ENCODE measurements at regions not wholly inside any gene's neighbourhood (a gene's known extent, or its start where the extent isn't known, plus 50 kb on each side); places are given as distances from the start of the nearest gene placed in this dataset.

DNA sequence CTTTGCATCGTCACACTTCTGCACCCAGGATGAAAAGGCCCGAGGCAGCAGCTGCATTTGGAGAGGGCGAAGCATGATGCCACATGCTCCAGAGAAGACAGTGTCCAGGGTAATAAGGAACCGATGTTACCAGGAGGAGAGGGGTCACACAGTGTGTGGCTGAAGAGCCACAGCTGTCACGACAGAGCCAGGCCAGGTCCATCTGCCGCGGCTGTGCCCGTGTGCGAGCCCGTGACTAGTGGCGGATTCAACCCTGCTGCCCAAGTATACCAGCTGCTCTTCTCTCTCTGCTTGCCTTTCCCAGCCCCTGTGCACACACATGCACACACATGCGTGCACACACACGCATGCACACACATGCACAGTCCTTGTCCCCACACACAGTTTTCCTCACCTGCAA, 1432.5 kb downstream of the BRD1 start:
- ATAC-seq: no peak
- no peaks in the 10 kb centered on the region for H3K79me2 ChIP-seq (ENCODE audit: insufficient read depth, low read length)
- intact Hi-C loops (cut with micrococcal nuclease): no loop called here
- no peaks in the 10 kb centered on the region for H3K36me3 ChIP-seq (ENCODE audit: control insufficient read depth in 1 of 2, insufficient read depth in 2 of 2, low read length in 2 of 2)
- no peaks in the 10 kb centered on the region for H3K4me1 ChIP-seq (ENCODE audit: control insufficient read depth in 1 of 2, insufficient read depth in 2 of 2, low read length in 2 of 2)
- ChIA-PET CTCF (no interaction called here), RAD21 (ENCODE audit: low non-redundant PET in 1 of 2, low total read pairs in 2 of 2, uncharacterized antibody in 2 of 2, unreplicated experiment in 2 of 2) (no interaction called here), POLR2A (no interaction called here)
- TF ChIP-seq FOSL1 (IDR thresholded peaks at IDR 0.05; ENCODE audit: low read depth) (no peak), RAD21 (IDR thresholded peaks at IDR 0.05; ENCODE audit: low read depth) (no peak), SP1 (IDR thresholded peaks at IDR 0.05; ENCODE audit: low read depth) (no peak), EGR1 (IDR thresholded peaks at IDR 0.05; ENCODE audit: low read depth) (no peak), POLR2A (IDR thresholded peaks at IDR 0.05; ENCODE audit: borderline replicate concordance, extremely low read depth, insufficient read depth, insufficient read length) (no peak), YY1 (IDR thresholded peaks at IDR 0.05; ENCODE audit: extremely low read depth, insufficient replicate concordance, low read depth, low read length) (no peak), SIN3A (IDR thresholded peaks at IDR 0.05; ENCODE audit: low read depth) (no peak), CBX3 (IDR thresholded peaks at IDR 0.05; ENCODE audit: low read depth) (no peak), SRF (IDR thresholded peaks at IDR 0.05; ENCODE audit: low read depth) (no peak), CEBPB (IDR thresholded peaks at IDR 0.05; ENCODE audit: low read depth) (no peak), EZH2 (IDR thresholded peaks at IDR 0.05) (no peak), ZNF274 (IDR thresholded peaks at IDR 0.05; ENCODE audit: low read depth, low read length) (no peak), ELF1 (IDR thresholded peaks at IDR 0.05; ENCODE audit: borderline replicate concordance, low read depth) (no peak), ZFX (IDR thresholded peaks at IDR 0.05) (no peak), JUND (IDR thresholded peaks at IDR 0.05) (no peak), TCF7L2 (IDR thresholded peaks at IDR 0.05; ENCODE audit: borderline replicate concordance, extremely low read depth, insufficient read depth, insufficient read length) (no peak)
- TF ChIP-seq, protein P1, sequence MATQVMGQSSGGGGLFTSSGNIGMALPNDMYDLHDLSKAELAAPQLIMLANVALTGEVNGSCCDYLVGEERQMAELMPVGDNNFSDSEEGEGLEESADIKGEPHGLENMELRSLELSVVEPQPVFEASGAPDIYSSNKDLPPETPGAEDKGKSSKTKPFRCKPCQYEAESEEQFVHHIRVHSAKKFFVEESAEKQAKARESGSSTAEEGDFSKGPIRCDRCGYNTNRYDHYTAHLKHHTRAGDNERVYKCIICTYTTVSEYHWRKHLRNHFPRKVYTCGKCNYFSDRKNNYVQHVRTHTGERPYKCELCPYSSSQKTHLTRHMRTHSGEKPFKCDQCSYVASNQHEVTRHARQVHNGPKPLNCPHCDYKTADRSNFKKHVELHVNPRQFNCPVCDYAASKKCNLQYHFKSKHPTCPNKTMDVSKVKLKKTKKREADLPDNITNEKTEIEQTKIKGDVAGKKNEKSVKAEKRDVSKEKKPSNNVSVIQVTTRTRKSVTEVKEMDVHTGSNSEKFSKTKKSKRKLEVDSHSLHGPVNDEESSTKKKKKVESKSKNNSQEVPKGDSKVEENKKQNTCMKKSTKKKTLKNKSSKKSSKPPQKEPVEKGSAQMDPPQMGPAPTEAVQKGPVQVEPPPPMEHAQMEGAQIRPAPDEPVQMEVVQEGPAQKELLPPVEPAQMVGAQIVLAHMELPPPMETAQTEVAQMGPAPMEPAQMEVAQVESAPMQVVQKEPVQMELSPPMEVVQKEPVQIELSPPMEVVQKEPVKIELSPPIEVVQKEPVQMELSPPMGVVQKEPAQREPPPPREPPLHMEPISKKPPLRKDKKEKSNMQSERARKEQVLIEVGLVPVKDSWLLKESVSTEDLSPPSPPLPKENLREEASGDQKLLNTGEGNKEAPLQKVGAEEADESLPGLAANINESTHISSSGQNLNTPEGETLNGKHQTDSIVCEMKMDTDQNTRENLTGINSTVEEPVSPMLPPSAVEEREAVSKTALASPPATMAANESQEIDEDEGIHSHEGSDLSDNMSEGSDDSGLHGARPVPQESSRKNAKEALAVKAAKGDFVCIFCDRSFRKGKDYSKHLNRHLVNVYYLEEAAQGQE (IDR thresholded peaks at IDR 0.05; ENCODE audit: low read depth): no peak
- TF ChIP-seq, protein P2, sequence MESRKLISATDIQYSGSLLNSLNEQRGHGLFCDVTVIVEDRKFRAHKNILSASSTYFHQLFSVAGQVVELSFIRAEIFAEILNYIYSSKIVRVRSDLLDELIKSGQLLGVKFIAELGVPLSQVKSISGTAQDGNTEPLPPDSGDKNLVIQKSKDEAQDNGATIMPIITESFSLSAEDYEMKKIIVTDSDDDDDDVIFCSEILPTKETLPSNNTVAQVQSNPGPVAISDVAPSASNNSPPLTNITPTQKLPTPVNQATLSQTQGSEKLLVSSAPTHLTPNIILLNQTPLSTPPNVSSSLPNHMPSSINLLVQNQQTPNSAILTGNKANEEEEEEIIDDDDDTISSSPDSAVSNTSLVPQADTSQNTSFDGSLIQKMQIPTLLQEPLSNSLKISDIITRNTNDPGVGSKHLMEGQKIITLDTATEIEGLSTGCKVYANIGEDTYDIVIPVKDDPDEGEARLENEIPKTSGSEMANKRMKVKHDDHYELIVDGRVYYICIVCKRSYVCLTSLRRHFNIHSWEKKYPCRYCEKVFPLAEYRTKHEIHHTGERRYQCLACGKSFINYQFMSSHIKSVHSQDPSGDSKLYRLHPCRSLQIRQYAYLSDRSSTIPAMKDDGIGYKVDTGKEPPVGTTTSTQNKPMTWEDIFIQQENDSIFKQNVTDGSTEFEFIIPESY (IDR thresholded peaks at IDR 0.05; ENCODE audit: extremely low read depth, insufficient replicate concordance, low read length): no peak
- TF ChIP-seq, protein P3, sequence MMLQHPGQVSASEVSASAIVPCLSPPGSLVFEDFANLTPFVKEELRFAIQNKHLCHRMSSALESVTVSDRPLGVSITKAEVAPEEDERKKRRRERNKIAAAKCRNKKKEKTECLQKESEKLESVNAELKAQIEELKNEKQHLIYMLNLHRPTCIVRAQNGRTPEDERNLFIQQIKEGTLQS (IDR thresholded peaks at IDR 0.05): no peak
- TF ChIP-seq, protein P4, sequence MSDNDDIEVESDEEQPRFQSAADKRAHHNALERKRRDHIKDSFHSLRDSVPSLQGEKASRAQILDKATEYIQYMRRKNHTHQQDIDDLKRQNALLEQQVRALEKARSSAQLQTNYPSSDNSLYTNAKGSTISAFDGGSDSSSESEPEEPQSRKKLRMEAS (IDR thresholded peaks at IDR 0.05): no peak
- no peak overlapping the region for H3K9ac ChIP-seq (ENCODE audit: low read length)
- no peak overlapping the region for H3K4me3 ChIP-seq (replicated peaks in 1 of 2; ENCODE audit: low read depth in 1 of 2, low read length in 2 of 2)
- peaks cover 4% of the 10 kb centered on the region for H3K27me3 ChIP-seq (ENCODE audit: insufficient read depth, low read length)
- 0 out of 4 replicates have a peak, but pooled peaks cover 0 to 2% of the 10 kb centered on the region in 2 experiments for H3K9me3 ChIP-seq (ENCODE audit: control insufficient read depth in 1 of 2, insufficient read depth in 1 of 2, low read depth in 1 of 2, low read length in 2 of 2)
- H4K20me1 ChIP-seq (ENCODE audit: insufficient read depth): no peaks in the 10 kb centered on the region
- H3K4me2 ChIP-seq (ENCODE audit: low read length): no peak overlapping the region
- H3K27ac ChIP-seq (ENCODE audit: low read depth, low read length): no peak overlapping the region
- no peaks in the 10 kb centered on the region for H3K9me2 ChIP-seq (ENCODE audit: insufficient read depth)
- no peak overlapping the region for H2AFZ ChIP-seq (ENCODE audit: low read depth, low read length, poor library complexity, severe bottlenecking)
- DNase-seq (ENCODE audit: low read depth, low spot score): no peak
- BruUV-seq (replicated peaks): no TSS peak
